MCF 10A (cell line): ENCODE measurements at regions not wholly inside any gene's neighbourhood (a gene's known extent, or its start where the extent isn't known, plus 50 kb on each side); places are given as distances from the start of the nearest gene placed in this dataset.

ENCODE experiments used
- BruUV-seq: library from RNA; stranded (reverse); fragments of 400-500 nt; replicated peaks from 2 replicates; lab custom pipeline; 2021; lab: Mats Ljungman, UMichigan
- CTCF ChIA-PET: fragments of 300-600 bp; sonication (Branson Sonifier 250); formaldehyde crosslinking; extraction: SDS; loops from one replicate; lab custom pipeline; 2021; ENCODE audit warnings: antibody characterized with exemption, inconsistent platforms; lab: Yijun Ruan, JAX
- POLR2A ChIA-PET: fragments of 300-600, 350-650 bp; sonication (Branson Sonifier 250); formaldehyde crosslinking; extraction: SDS; loops from one replicate; lab custom pipeline; 2020; ENCODE audit warnings: antibody characterized with exemption, inconsistent platforms; lab: Yijun Ruan, JAX
- DNase-seq: peaks from one replicate; pipeline ENCODE4 v3.0.0-alpha.2; 2018; ENCODE audit not compliant: unreplicated experiment
- H3K27ac Mint-ChIP-seq: one replicate; pipeline ENCODE4 v1.8.0; 2022; ENCODE audit warnings: mild to moderate bottlenecking, low read depth, mixed read lengths; ENCODE audit not compliant: unreplicated experiment
- H3K27me3 Mint-ChIP-seq: one replicate; pipeline ENCODE4 v1.8.0; 2022; ENCODE audit warnings: mixed read lengths; ENCODE audit not compliant: insufficient read depth, unreplicated experiment
- H3K36me3 Mint-ChIP-seq: one replicate; pipeline ENCODE4 v1.8.0; 2022; ENCODE audit warnings: mild to moderate bottlenecking, moderate library complexity, mixed read lengths; ENCODE audit not compliant: insufficient read depth, unreplicated experiment
- H3K4me1 Mint-ChIP-seq: one replicate; pipeline ENCODE4 v1.8.0; 2022; ENCODE audit warnings: mixed read lengths; ENCODE audit not compliant: insufficient read depth, unreplicated experiment
- H3K4me3 Mint-ChIP-seq: one replicate; pipeline ENCODE4 v1.8.0; 2022; ENCODE audit warnings: mild to moderate bottlenecking, moderate library complexity, mixed read lengths; ENCODE audit not compliant: unreplicated experiment
- H3K9me3 Mint-ChIP-seq: one replicate; pipeline ENCODE4 v1.8.0; 2022; ENCODE audit warnings: mixed read lengths; ENCODE audit not compliant: unreplicated experiment
- CTCF ChIP-seq: fragments of 200-600 bp; IDR thresholded peaks from one replicate; pipeline ENCODE4 v1.8.0; 2022; ENCODE audit warnings: antibody characterized with exemption, mild to moderate bottlenecking; ENCODE audit not compliant: unreplicated experiment
- intact Hi-C: fragments of 100-400 bp; cut with micrococcal nuclease; formaldehyde crosslinking; loops from 2 replicates; pipeline ENCODE4 v1.14.1; 2022

- H3K9me3 Mint-ChIP-seq, result no peaks in the 10 kb centered on the region
- BruUV-seq, result no TSS peak
- DNase-seq, result no peak
- no peak overlapping the region for H3K27ac Mint-ChIP-seq
- ChIA-PET POLR2A (no interaction called here), CTCF (no interaction called here)
- H3K4me3 Mint-ChIP-seq, result no peak overlapping the region
- TF ChIP-seq CTCF, result no peak
- H3K36me3 Mint-ChIP-seq, result no peaks in the 10 kb centered on the region
- intact Hi-C loops, result no loop called here
- H3K27me3 Mint-ChIP-seq, result no peaks in the 10 kb centered on the region
- no peaks in the 10 kb centered on the region for H3K4me1 Mint-ChIP-seq
These were observed 368.6 kb downstream of the PTPRC start for GRCh38 chr1:199007423-199007822.

DNA sequence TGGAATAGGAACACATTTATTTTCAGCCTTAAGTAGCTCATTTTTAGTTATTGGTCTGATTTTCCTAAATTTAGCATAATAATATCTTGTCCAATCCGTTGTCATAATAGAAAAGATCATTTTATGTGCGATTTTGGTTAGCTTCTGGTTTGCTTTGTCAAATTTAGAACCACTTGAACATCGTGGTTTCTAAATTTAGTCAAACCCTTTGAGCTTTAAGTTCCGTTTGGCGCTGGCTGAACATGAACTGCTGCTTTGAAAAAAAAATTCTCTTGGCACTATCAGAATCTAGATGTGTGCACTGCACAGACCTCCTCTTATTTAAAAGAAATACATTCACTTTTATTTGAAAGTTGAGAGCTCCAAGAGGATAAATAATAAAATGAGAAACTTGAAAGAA lies 370.6 kb downstream of the PTPRC start:
- H3K27me3 Mint-ChIP-seq, result no peaks in the 10 kb centered on the region
- DNase-seq, result no peak
- H3K9me3 Mint-ChIP-seq, result no peaks in the 10 kb centered on the region
- H3K4me3 Mint-ChIP-seq, result no peak overlapping the region
- no peak overlapping the region for H3K27ac Mint-ChIP-seq
- no peaks in the 10 kb centered on the region for H3K4me1 Mint-ChIP-seq
- H3K36me3 Mint-ChIP-seq, result no peaks in the 10 kb centered on the region
- ChIA-PET CTCF (interaction anchor here (0.6 kb wide), 1 partner anchor 171 kb away, joined by 4 read pairs; no protein-coding TSS in a partner anchor), POLR2A (interaction anchor here (0.6 to 0.9 kb wide), 3 partner anchors 10 to 765 kb away, joined by 3 to 4 read pairs (median 3); no protein-coding TSS in a partner anchor)
- TF ChIP-seq CTCF, result no peak
- intact Hi-C loops, result no loop called here
- no TSS peak for BruUV-seq

- Mint-ChIP-seq H3K36me3 (no peaks in the 10 kb centered on the region), H3K4me1 (no peaks in the 10 kb centered on the region), H3K9me3 (no peaks in the 10 kb centered on the region), H3K27me3 (no peaks in the 10 kb centered on the region), H3K4me3 (no peak overlapping the region), H3K27ac (no peak overlapping the region)
- intact Hi-C loops, result no loop called here
- ChIA-PET CTCF (interaction anchor here (0.6 to 1.2 kb wide), 3 partner anchors 31 to 51 kb away, joined by 3 to 4 read pairs (median 4); no protein-coding TSS in a partner anchor), POLR2A (no interaction called here)
- BruUV-seq, result no TSS peak
- no peak for DNase-seq
- TF ChIP-seq CTCF, result no peak
These were observed 371.7 kb downstream of the PTPRC start for GRCh38 chr1:199010492-199010891.

DNA sequence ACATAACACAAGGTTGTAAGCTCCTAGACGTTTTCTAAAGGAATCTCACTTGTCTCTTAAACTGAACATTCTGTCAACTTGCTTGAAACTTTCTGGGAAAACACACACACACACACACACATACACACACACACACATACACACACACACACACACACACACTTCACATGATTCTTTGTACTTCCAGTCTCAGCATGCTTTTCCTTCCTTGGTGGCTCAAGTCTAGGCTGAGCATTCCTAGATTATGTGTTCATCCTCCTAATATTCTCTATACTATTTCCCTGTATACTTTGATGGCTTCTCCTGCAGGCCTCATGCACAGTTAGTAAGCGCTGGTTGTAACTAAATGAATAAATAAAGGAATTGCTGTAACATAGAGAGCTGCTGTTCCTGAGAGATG lies 372.1 kb downstream of the PTPRC start:
- H3K9me3 Mint-ChIP-seq, result no peaks in the 10 kb centered on the region
- no peaks in the 10 kb centered on the region for H3K36me3 Mint-ChIP-seq
- no peak overlapping the region for H3K4me3 Mint-ChIP-seq
- no peak for TF ChIP-seq CTCF
- no peak overlapping the region for H3K27ac Mint-ChIP-seq
- CTCF ChIA-PET, result interaction anchor here (0.6 to 1.2 kb wide), 2 partner anchors 32 to 35 kb away, joined by 4 read pairs; no protein-coding TSS in a partner anchor
- DNase-seq, result no peak
- POLR2A ChIA-PET, result no interaction called here
- no TSS peak for BruUV-seq
- H3K27me3 Mint-ChIP-seq, result no peaks in the 10 kb centered on the region
- H3K4me1 Mint-ChIP-seq, result no peaks in the 10 kb centered on the region
- intact Hi-C loops, result no loop called here
